Calu3 (cell line): ENCODE measurements at regions not wholly inside any gene's neighbourhood (a gene's known extent, or its start where the extent isn't known, plus 50 kb on each side); places are given as distances from the start of the nearest gene placed in this dataset.

ENCODE experiments used
- BruUV-seq: library from RNA; stranded (reverse); fragments of 400-500 nt; replicated peaks from 2 replicates; lab custom pipeline; 2021; lab: Mats Ljungman, UMichigan
- CTCF ChIA-PET: fragments of 300-600 bp; sonication (Branson Sonifier 250); formaldehyde crosslinking; loops from one replicate; lab custom pipeline; 2022; ENCODE audit warnings: antibody characterized with exemption; lab: Charles Lee
- DNase-seq: peaks from one replicate; pipeline ENCODE4 v3.0.0; 2022
- H3K27ac Mint-ChIP-seq: one replicate; pipeline ENCODE4 v1.8.0; 2022; ENCODE audit warnings: mixed read lengths; ENCODE audit not compliant: unreplicated experiment
- H3K27me3 Mint-ChIP-seq: one replicate; pipeline ENCODE4 v1.8.0; 2022; ENCODE audit warnings: mixed read lengths; ENCODE audit not compliant: unreplicated experiment
- H3K36me3 Mint-ChIP-seq: one replicate; pipeline ENCODE4 v1.8.0; 2022; ENCODE audit warnings: mild to moderate bottlenecking, moderate library complexity, mixed read lengths; ENCODE audit not compliant: insufficient read depth, unreplicated experiment
- H3K4me1 Mint-ChIP-seq: one replicate; pipeline ENCODE4 v1.8.0; 2022; ENCODE audit warnings: mild to moderate bottlenecking, low read depth, mixed read lengths; ENCODE audit not compliant: unreplicated experiment
- H3K4me3 Mint-ChIP-seq: one replicate; pipeline ENCODE4 v1.8.0; 2022; ENCODE audit warnings: mild to moderate bottlenecking, low read depth, moderate library complexity, mixed read lengths; ENCODE audit not compliant: unreplicated experiment
- H3K9me3 Mint-ChIP-seq: one replicate; pipeline ENCODE4 v1.8.0; 2022; ENCODE audit warnings: low read depth, mixed read lengths; ENCODE audit not compliant: unreplicated experiment
- CTCF ChIP-seq: fragments of 200-600 bp; IDR thresholded peaks from one replicate; pipeline ENCODE4 v1.8.0; 2022; ENCODE audit warnings: antibody characterized with exemption; ENCODE audit not compliant: unreplicated experiment
- intact Hi-C: fragments of 100-400 bp; cut with micrococcal nuclease; formaldehyde crosslinking; loops from one replicate; pipeline ENCODE4 v1.10.0; 2022; ENCODE audit not compliant: unreplicated experiment

DNA sequence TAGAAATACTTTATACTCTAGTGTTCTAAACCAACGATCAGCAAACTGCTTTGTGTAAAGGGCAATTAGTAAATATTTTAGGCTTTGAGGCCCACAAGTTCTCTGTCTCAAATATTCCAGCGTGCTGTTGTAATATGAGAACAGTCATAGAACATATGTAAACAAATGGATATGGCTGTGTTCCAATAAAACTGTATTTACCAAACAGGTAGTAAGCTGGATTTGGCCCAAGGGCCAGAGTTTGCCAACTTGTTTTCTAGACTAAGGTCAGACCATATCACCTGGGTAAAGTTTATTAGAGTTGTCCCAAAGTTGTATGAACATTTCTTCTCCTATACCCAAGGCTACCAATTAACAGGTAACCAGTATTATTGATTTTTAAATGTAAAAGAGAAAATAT is 303.2 kb upstream of the MC4R start:
- BruUV-seq = no TSS peak
- Mint-ChIP-seq H3K27me3 (no peaks in the 10 kb centered on the region), H3K27ac (no peak overlapping the region), H3K9me3 (no peaks in the 10 kb centered on the region), H3K4me1 (no peaks in the 10 kb centered on the region), H3K4me3 (no peak overlapping the region), H3K36me3 (no peaks in the 10 kb centered on the region)
- intact Hi-C loops = loop anchor here (5.0 kb wide), 1 partner anchor 688 kb away; no protein-coding TSS in a partner anchor
- TF ChIP-seq CTCF = no peak
- CTCF ChIA-PET = no interaction called here
- no peak for DNase-seq

DNA sequence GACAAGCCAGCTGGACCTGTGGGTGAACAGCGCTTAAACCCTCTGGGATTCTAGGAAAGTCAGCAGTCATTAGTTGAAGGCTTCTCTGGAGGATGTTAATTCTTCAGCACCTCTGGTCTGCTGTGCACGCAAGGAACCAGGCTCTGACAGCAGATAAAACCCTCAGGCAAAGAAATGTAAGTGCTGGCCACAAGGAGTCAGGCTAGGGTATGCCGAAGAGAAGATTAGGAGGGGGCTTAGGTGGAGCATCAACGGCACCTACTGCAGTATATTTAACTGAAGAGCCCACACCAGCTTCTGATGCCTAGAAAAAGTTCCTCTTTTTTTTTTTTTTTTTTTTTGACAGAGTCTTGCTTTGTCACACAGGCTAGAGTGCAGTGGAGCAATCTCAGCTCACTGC is 304.2 kb upstream of the MC4R start:
- H3K36me3 Mint-ChIP-seq = no peaks in the 10 kb centered on the region
- no peak overlapping the region for H3K27ac Mint-ChIP-seq
- intact Hi-C loops = loop anchor here (5.0 kb wide), 1 partner anchor 690 kb away; no protein-coding TSS in a partner anchor
- no peak overlapping the region for H3K4me3 Mint-ChIP-seq
- H3K4me1 Mint-ChIP-seq = no peaks in the 10 kb centered on the region
- DNase-seq = no peak
- no peak for TF ChIP-seq CTCF
- H3K27me3 Mint-ChIP-seq = no peaks in the 10 kb centered on the region
- CTCF ChIA-PET = no interaction called here
- BruUV-seq = no TSS peak
- H3K9me3 Mint-ChIP-seq = no peaks in the 10 kb centered on the region

DNA sequence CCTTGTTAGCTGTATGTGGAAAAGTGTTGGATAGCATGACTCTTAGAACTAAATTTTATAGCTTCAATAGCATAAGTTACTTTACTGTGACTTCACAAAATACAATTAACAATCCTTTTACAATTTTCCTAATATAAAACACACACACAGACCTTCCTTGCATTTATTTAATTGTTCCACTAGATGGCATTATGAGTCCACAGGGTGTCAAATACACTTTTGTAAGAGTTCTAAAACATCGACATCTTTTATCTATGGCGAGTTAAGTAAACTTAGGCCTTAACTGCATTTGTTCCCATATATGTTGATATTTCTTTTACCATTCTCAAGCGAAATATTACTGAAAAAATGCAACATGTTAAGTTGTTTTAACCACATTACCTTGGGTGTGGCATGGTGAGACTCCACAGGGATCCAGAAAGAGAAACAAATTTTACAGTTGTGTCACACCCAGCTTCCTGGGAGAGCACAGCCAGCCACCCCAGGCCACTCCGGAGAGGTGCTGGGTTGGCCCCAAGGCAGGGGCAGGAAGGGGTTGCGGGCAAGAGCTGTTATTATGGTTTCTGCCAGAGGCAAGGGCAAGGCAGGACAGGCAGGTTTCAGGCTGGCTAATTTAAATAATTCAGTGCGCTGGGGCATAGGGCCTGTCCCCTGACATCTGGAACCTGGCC is 312.4 kb upstream of the MC4R start:
- DNase-seq = no peak
- TF ChIP-seq CTCF = peak; percentile 41
- no peaks in the 10 kb centered on the region for H3K9me3 Mint-ChIP-seq
- H3K27ac Mint-ChIP-seq = no peak overlapping the region
- no peaks in the 10 kb centered on the region for H3K27me3 Mint-ChIP-seq
- no TSS peak for BruUV-seq
- H3K4me1 Mint-ChIP-seq = no peaks in the 10 kb centered on the region
- no peaks in the 10 kb centered on the region for H3K36me3 Mint-ChIP-seq
- H3K4me3 Mint-ChIP-seq = no peak overlapping the region
- CTCF ChIA-PET = no interaction called here
- intact Hi-C loops = loop anchor here (2.0 to 10.0 kb wide), 4 partner anchors 122 to 818 kb away; no protein-coding TSS in a partner anchor

DNA sequence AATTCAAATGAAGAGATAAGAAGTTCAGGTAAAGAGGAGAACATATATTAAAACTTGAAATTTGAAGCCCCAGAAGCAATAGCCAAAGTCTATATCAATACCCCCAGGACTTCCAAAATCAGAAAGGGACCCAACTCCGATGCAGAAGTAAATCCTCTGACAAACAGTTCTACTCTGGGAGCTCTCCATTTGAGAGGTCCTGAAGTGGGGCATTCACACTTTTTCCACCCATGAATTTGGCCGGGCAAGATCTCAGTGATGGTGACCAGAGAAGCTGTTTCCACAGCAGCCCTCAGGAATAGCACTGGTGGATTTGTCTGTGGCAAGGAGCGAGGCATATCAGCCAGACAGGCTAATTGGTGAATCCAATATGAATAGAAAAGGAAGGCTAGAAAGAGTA is 313.6 kb upstream of the MC4R start:
- TF ChIP-seq CTCF = no peak
- no peaks in the 10 kb centered on the region for H3K4me1 Mint-ChIP-seq
- H3K27ac Mint-ChIP-seq = no peak overlapping the region
- H3K27me3 Mint-ChIP-seq = no peaks in the 10 kb centered on the region
- intact Hi-C loops = loop anchor here (5.0 to 10.0 kb wide), 3 partner anchors 121 to 636 kb away; no protein-coding TSS in a partner anchor
- no peak for DNase-seq
- no peaks in the 10 kb centered on the region for H3K36me3 Mint-ChIP-seq
- CTCF ChIA-PET = no interaction called here
- no peaks in the 10 kb centered on the region for H3K9me3 Mint-ChIP-seq
- no peak overlapping the region for H3K4me3 Mint-ChIP-seq
- BruUV-seq = no TSS peak
